ENCODE measurements at regions not wholly inside any gene's neighbourhood (a gene's known extent, or its start where the extent isn't known, plus 50 kb on each side); places are given as distances from the start of the nearest gene placed in this dataset.

- TF ChIP-seq, protein P1, sequence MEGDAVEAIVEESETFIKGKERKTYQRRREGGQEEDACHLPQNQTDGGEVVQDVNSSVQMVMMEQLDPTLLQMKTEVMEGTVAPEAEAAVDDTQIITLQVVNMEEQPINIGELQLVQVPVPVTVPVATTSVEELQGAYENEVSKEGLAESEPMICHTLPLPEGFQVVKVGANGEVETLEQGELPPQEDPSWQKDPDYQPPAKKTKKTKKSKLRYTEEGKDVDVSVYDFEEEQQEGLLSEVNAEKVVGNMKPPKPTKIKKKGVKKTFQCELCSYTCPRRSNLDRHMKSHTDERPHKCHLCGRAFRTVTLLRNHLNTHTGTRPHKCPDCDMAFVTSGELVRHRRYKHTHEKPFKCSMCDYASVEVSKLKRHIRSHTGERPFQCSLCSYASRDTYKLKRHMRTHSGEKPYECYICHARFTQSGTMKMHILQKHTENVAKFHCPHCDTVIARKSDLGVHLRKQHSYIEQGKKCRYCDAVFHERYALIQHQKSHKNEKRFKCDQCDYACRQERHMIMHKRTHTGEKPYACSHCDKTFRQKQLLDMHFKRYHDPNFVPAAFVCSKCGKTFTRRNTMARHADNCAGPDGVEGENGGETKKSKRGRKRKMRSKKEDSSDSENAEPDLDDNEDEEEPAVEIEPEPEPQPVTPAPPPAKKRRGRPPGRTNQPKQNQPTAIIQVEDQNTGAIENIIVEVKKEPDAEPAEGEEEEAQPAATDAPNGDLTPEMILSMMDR (IDR thresholded peaks at IDR 0.05) = peak in 2 of 4 experiments; percentile 30 to 43
- no peak for TF ChIP-seq POLR2A (IDR thresholded peaks at IDR 0.05)
These were observed 236.0 kb downstream of the ADGRG6 start for GRCh38 chr6:142537612-142538478.
